GM13977 (cell line): ENCODE measurements at regions not wholly inside any gene's neighbourhood (a gene's known extent, or its start where the extent isn't known, plus 50 kb on each side); places are given as distances from the start of the nearest gene placed in this dataset.

Source experiments
- DNase-seq: peaks from one replicate; pipeline ENCODE4 v3.0.0; 2012; ENCODE audit warnings: low spot score
- CTCF ChIP-seq: IDR thresholded peaks from 2 replicates; pipeline ENCODE4 v1.5.1; 2012; ENCODE audit warnings: mild to moderate bottlenecking, control low read depth; ENCODE audit not compliant: insufficient read depth; ENCODE audit errors: extremely low read depth, missing control alignments
- in situ Hi-C: fragments of 300-500 bp; cut with MboI; formaldehyde crosslinking; loops from one replicate; pipeline ENCODE4 v1.12.0; 2022; ENCODE audit warnings: low sequenced_read_pairs, low pct_unique_long_range_greater_than_20kb, mixed read lengths, inconsistent platforms; ENCODE audit not compliant: unreplicated experiment

GRCh38 chr15:47273864-47274263, 443.4 kb upstream of the SEMA6D start:
- in situ Hi-C loops: no loop called here
- no peak for DNase-seq
- TF ChIP-seq CTCF: no peak

GRCh38 chr15:47283246-47283645, 434.1 kb upstream of the SEMA6D start:
- TF ChIP-seq CTCF: no peak
- in situ Hi-C loops: no loop called here
- no peak for DNase-seq

- no peak for TF ChIP-seq CTCF
- no peak for DNase-seq
- in situ Hi-C loops: no loop called here
These were observed 428.5 kb upstream of the SEMA6D start for GRCh38 chr15:47288794-47289193.

- no peak for DNase-seq
- no peak for TF ChIP-seq CTCF
- in situ Hi-C loops: no loop called here
These were observed 427.6 kb upstream of the SEMA6D start for GRCh38 chr15:47289656-47290055.

GRCh38 chr15:47291767-47292166, 425.5 kb upstream of the SEMA6D start:
- in situ Hi-C loops: no loop called here
- TF ChIP-seq CTCF: no peak
- no peak for DNase-seq

GRCh38 chr15:47292638-47293190, 424.6 kb upstream of the SEMA6D start:
- in situ Hi-C loops: no loop called here
- TF ChIP-seq CTCF: no peak
- DNase-seq: no peak
